PC-3 (cell line): ENCODE measurements at regions not wholly inside any gene's neighbourhood (a gene's known extent, or its start where the extent isn't known, plus 50 kb on each side); places are given as distances from the start of the nearest gene placed in this dataset.

Experiments used
- ATAC-seq: fragments of 200-7000 bp; cut with Tn5 transposase; 2 replicates; pipeline ENCODE4 v1.9.1; 2020; ENCODE audit warnings: mild to moderate bottlenecking, moderate library complexity
- BruUV-seq: library from RNA; stranded (reverse); fragments of 400-500 nt; replicated peaks from 2 replicates; lab custom pipeline; 2021; lab: Mats Ljungman, UMichigan
- CTCF ChIA-PET: fragments of 300-600 bp; sonication (Branson Sonifier 250); formaldehyde crosslinking; loops from one replicate; lab custom pipeline; 2022; ENCODE audit warnings: antibody characterized with exemption; lab: Charles Lee
- POLR2A ChIA-PET: fragments of 300-600 bp; sonication (Branson Sonifier 250); formaldehyde crosslinking; loops from one replicate; lab custom pipeline; 2022; ENCODE audit warnings: antibody characterized with exemption; ENCODE audit not compliant: unreplicated experiment; lab: Charles Lee
- DNase-seq: peaks from one replicate; pipeline ENCODE4 v3.0.0-alpha.2; 2015
- H2AFZ ChIP-seq: fragments of 300-600 bp; sonication (generic); 2 replicates; pipeline ENCODE4 v1.6.0; 2016; ENCODE audit warnings: antibody characterized with exemption, low read length
- H3F3A ChIP-seq: fragments of 300-600 bp; sonication (generic); one replicate; pipeline ENCODE4 v1.6.0; 2017; ENCODE audit warnings: antibody characterized with exemption, low read length, control low read depth, mild to moderate bottlenecking; ENCODE audit not compliant: unreplicated experiment
- H3K27ac ChIP-seq: fragments of 300-600 bp; sonication (generic); 2 replicates; pipeline ENCODE4 v1.5.1; 2016; ENCODE audit warnings: mild to moderate bottlenecking, low read length
- H3K27me3 ChIP-seq: fragments of 300-600 bp; sonication (generic); 2 replicates; pipeline ENCODE4 v1.6.1; 2016; ENCODE audit warnings: low read length, mixed read lengths
- H3K36me3 ChIP-seq: fragments of 300-600 bp; sonication (generic); 2 replicates; pipeline ENCODE4 v1.6.1; 2016; ENCODE audit warnings: low read depth, mixed run types, low read length, mixed read lengths
- H3K4me1 ChIP-seq: fragments of 300-600 bp; sonication (generic); 2 replicates; pipeline ENCODE4 v1.5.1; 2016; ENCODE audit warnings: low read length; ENCODE audit not compliant: insufficient read depth
- H3K4me2 ChIP-seq: fragments of 300-600 bp; sonication (generic); 2 replicates; pipeline ENCODE4 v1.6.0; 2016; ENCODE audit warnings: low read length
- H3K4me3 ChIP-seq: fragments of 300-600 bp; sonication (generic); 2 replicates; pipeline ENCODE4 v1.5.1; 2016; ENCODE audit warnings: mild to moderate bottlenecking, low read length, mixed read lengths
- H3K79me2 ChIP-seq: fragments of 300-600 bp; sonication (generic); 2 replicates; pipeline ENCODE4 v1.6.1; 2017; ENCODE audit warnings: low read length, mixed read lengths
- H3K9ac ChIP-seq: fragments of 300-600 bp; sonication (generic); 2 replicates; pipeline ENCODE4 v1.6.0; 2016; ENCODE audit warnings: mild to moderate bottlenecking, low read length
- H3K9me2 ChIP-seq: fragments of 300-600 bp; sonication (generic); replicated peaks from 2 replicates; pipeline ENCODE4 v1.6.1; 2016; ENCODE audit warnings: mixed run types, low read length, mixed read lengths
- H3K9me3 ChIP-seq: fragments of 300-600 bp; sonication (generic); 2 replicates; pipeline ENCODE4 v1.6.1; 2016; ENCODE audit warnings: low read length, mixed read lengths
- H4K20me1 ChIP-seq: fragments of 300-600 bp; sonication (generic); 2 replicates; pipeline ENCODE4 v1.6.1; 2016; ENCODE audit warnings: low read length, mixed read lengths
- EZH2 ChIP-seq: fragments of 300-600 bp; sonication (generic); IDR thresholded peaks from one replicate; pipeline ENCODE4 v1.6.1; 2017; ENCODE audit warnings: antibody characterized with exemption, mild to moderate bottlenecking, low read length; ENCODE audit not compliant: unreplicated experiment
- EZH2phosphoT487 ChIP-seq: fragments of 300-600 bp; sonication (generic); IDR thresholded peaks from 2 replicates; pipeline ENCODE4 v1.6.1; 2018; ENCODE audit warnings: mild to moderate bottlenecking, antibody characterized with exemption, low read length, borderline replicate concordance
- intact Hi-C: fragments of 100-400 bp; cut with micrococcal nuclease; formaldehyde crosslinking; loops from 2 replicates; pipeline ENCODE4 v1.9.0; 2023
- TF ChIP-seq, protein P1 (sequence below): fragments of 300-600 bp; sonication (generic); conservative IDR thresholded peaks from 2 replicates; pipeline ENCODE4 v1.5.1; 2017; ENCODE audit warnings: antibody characterized with exemption, low read depth, mild to moderate bottlenecking, low read length

DNA sequence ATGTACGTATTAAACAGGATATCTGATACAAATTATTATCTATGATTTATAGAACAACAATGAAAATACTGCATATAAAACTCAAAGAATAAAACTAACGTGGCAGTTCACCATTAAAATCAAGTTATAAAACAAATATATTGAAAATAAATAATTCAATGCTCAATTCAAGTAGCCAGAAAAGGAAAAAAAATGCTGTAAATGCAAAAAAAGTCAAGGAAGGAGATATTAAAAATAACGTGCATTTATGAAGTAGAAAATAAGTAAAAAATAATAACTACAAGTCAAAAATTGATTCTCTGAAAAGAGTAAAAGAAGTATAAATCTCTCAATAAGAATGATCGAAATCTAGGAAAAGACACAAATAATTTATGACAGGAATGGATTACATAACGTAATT lies 460.5 kb upstream of the CD180 start:
- Histone ChIP-seq H3K27ac (no peak overlapping the region), H3F3A (no peaks in the 10 kb centered on the region), H4K20me1 (no peaks in the 10 kb centered on the region), H3K4me2 (no peak overlapping the region), H3K9me2 (no peaks in the 10 kb centered on the region), H3K36me3 (no peaks in the 10 kb centered on the region), H2AFZ (no peak overlapping the region), H3K79me2 (no peaks in the 10 kb centered on the region), H3K4me1 (no peaks in the 10 kb centered on the region), H3K9ac (no peak overlapping the region), H3K27me3 (no peaks in the 10 kb centered on the region), H3K4me3 (no peak overlapping the region), H3K9me3 (no peaks in the 10 kb centered on the region)
- ATAC-seq (no peak), DNase-seq (no peak)
- ChIA-PET POLR2A (no interaction called here), CTCF (no interaction called here)
- TF ChIP-seq, protein P1, sequence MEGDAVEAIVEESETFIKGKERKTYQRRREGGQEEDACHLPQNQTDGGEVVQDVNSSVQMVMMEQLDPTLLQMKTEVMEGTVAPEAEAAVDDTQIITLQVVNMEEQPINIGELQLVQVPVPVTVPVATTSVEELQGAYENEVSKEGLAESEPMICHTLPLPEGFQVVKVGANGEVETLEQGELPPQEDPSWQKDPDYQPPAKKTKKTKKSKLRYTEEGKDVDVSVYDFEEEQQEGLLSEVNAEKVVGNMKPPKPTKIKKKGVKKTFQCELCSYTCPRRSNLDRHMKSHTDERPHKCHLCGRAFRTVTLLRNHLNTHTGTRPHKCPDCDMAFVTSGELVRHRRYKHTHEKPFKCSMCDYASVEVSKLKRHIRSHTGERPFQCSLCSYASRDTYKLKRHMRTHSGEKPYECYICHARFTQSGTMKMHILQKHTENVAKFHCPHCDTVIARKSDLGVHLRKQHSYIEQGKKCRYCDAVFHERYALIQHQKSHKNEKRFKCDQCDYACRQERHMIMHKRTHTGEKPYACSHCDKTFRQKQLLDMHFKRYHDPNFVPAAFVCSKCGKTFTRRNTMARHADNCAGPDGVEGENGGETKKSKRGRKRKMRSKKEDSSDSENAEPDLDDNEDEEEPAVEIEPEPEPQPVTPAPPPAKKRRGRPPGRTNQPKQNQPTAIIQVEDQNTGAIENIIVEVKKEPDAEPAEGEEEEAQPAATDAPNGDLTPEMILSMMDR: no peak
- TF ChIP-seq EZH2phosphoT487: no peak
- no peak for TF ChIP-seq EZH2
- no TSS peak for BruUV-seq
- intact Hi-C loops: no loop called here

DNA sequence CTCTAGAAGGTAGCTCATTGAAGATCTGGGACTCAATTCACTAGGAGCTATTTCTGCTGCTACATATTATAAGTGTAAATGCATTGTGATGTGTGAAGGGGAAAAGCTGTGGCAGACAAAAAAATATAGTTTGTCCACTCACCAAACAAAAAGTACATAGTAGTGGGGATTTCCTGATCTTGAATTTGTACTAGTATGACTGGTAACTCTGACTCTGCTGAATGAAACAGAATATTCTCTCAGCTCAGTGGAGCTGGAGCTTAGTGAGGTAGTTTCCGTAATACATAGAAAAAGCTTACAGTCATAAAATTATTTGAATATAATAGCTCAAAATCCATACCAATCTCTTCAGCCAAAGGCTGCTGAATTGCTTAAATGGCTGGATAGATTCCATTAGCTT lies 455.6 kb upstream of the CD180 start:
- Histone ChIP-seq H4K20me1 (no peaks in the 10 kb centered on the region), H3K9me3 (no peaks in the 10 kb centered on the region), H3K79me2 (no peaks in the 10 kb centered on the region), H3K9ac (no peak overlapping the region), H3K4me1 (no peaks in the 10 kb centered on the region), H3K36me3 (no peaks in the 10 kb centered on the region), H2AFZ (no peak overlapping the region), H3K27me3 (peaks cover 22% of the 10 kb centered on the region; the same call in 1 of the 2 replicates), H3F3A (no peaks in the 10 kb centered on the region), H3K4me3 (no peak overlapping the region), H3K4me2 (no peak overlapping the region), H3K9me2 (no peaks in the 10 kb centered on the region), H3K27ac (no peak overlapping the region)
- ATAC-seq (no peak), DNase-seq (no peak)
- ChIA-PET CTCF (no interaction called here), POLR2A (no interaction called here)
- BruUV-seq: no TSS peak
- TF ChIP-seq EZH2 (no peak), EZH2phosphoT487 (no peak)
- TF ChIP-seq, protein P1: no peak
- intact Hi-C loops: no loop called here

DNA sequence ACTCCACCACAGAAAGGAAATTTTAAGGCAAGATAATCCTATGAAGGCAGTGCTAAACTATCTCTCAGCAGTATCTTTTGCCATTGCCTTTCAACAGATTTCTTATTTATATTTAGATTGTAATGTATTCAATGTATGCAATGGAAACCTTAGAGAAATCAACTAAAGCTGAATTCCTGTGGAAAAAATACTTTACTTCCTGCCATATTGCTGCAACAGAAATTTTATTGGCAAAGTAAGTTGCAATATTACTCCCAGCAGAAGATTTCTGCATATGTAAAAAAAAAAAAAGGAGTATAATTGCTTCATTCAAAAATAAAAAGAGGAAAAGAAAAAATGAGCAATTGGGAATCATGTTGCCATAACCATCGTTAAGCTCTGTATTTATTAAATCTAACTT lies 454.6 kb upstream of the CD180 start:
- intact Hi-C loops: no loop called here
- no peak overlapping the region for H3K9ac ChIP-seq
- DNase-seq (no peak), ATAC-seq (no peak)
- BruUV-seq: no TSS peak
- no peaks in the 10 kb centered on the region for H3K36me3 ChIP-seq
- H2AFZ ChIP-seq: no peak overlapping the region
- H3K4me2 ChIP-seq: no peak overlapping the region
- ChIA-PET POLR2A (no interaction called here), CTCF (no interaction called here)
- H3K9me3 ChIP-seq: no peaks in the 10 kb centered on the region
- H4K20me1 ChIP-seq: no peaks in the 10 kb centered on the region
- no peaks in the 10 kb centered on the region for H3F3A ChIP-seq
- H3K9me2 ChIP-seq: no peaks in the 10 kb centered on the region
- peaks cover 30% of the 10 kb centered on the region; the same call in 1 of the 2 replicates for H3K27me3 ChIP-seq
- H3K4me1 ChIP-seq: no peaks in the 10 kb centered on the region
- H3K27ac ChIP-seq: no peak overlapping the region
- H3K4me3 ChIP-seq: no peak overlapping the region
- TF ChIP-seq, protein P1: no peak
- TF ChIP-seq EZH2phosphoT487: no peak
- no peak for TF ChIP-seq EZH2
- no peaks in the 10 kb centered on the region for H3K79me2 ChIP-seq
